DOHH2 (cell line): ENCODE measurements at regions not wholly inside any gene's neighbourhood (a gene's known extent, or its start where the extent isn't known, plus 50 kb on each side); places are given as distances from the start of the nearest gene placed in this dataset.

ENCODE experiments used
- H3F3A ChIP-seq: fragments of 200-600 bp; sonication (generic), shearing (Covaris generic); 2 replicates; pipeline ENCODE4 v1.6.0; 2016; ENCODE audit warnings: antibody characterized with exemption, mild to moderate bottlenecking; ENCODE audit not compliant: control insufficient read depth, insufficient read depth
- H3K27ac ChIP-seq: fragments of 200-600 bp; sonication (generic); 2 replicates; pipeline ENCODE4 v1.5.1; 2014; ENCODE audit warnings: low read depth, mild to moderate bottlenecking, low read length, moderate library complexity
- H3K27me3 ChIP-seq: fragments of 200-600 bp; sonication (generic); 2 replicates; pipeline ENCODE4 v1.6.1; 2014; ENCODE audit warnings: mild to moderate bottlenecking, low read length, mixed read lengths; ENCODE audit not compliant: control insufficient read depth
- H3K36me3 ChIP-seq: fragments of 200-600 bp; sonication (generic); 2 replicates; pipeline ENCODE4 v1.6.1; 2014; ENCODE audit warnings: mild to moderate bottlenecking, low read length, moderate library complexity, mixed read lengths; ENCODE audit not compliant: control insufficient read depth
- H3K4me1 ChIP-seq: fragments of 200-600 bp; sonication (generic); 2 replicates; pipeline ENCODE4 v1.6.1; 2014; ENCODE audit warnings: mild to moderate bottlenecking, low read length, mixed read lengths; ENCODE audit not compliant: control insufficient read depth
- H3K4me2 ChIP-seq: fragments of 200-600 bp; sonication (generic); 2 replicates; pipeline ENCODE4 v1.6.0; 2014; ENCODE audit warnings: mild to moderate bottlenecking, low read length, moderate library complexity
- H3K4me3 ChIP-seq: fragments of 200-600 bp; sonication (generic); 2 replicates; pipeline ENCODE4 v1.5.1; 2014; ENCODE audit warnings: mild to moderate bottlenecking, low read length, mixed read lengths
- H3K79me2 ChIP-seq: fragments of 200-600 bp; sonication (generic); 2 replicates; pipeline ENCODE4 v1.6.1; 2014; ENCODE audit warnings: mild to moderate bottlenecking, low read length, mixed read lengths; ENCODE audit not compliant: control insufficient read depth
- H3K9me2 ChIP-seq: fragments of 200-600 bp; sonication (generic); replicated peaks from 2 replicates; pipeline ENCODE4 v1.6.1; 2014; ENCODE audit warnings: mild to moderate bottlenecking, low read length, mixed read lengths; ENCODE audit not compliant: control insufficient read depth
- H3K9me3 ChIP-seq: fragments of 200-600 bp; sonication (generic); 2 replicates; pipeline ENCODE4 v1.6.1; 2014; ENCODE audit warnings: antibody characterized with exemption, low read length, mixed read lengths; ENCODE audit not compliant: control insufficient read depth, insufficient read depth
- H4K20me1 ChIP-seq: fragments of 200-600 bp; sonication (generic); 2 replicates; pipeline ENCODE4 v1.6.0; 2014; ENCODE audit warnings: low read depth, mild to moderate bottlenecking, antibody characterized with exemption, low read length, moderate library complexity; ENCODE audit not compliant: control insufficient read depth, insufficient read depth
- EZH2phosphoT487 ChIP-seq: fragments of 200-600 bp; sonication (generic); IDR thresholded peaks from 2 replicates; pipeline ENCODE4 v1.6.1; 2017; ENCODE audit warnings: borderline replicate concordance, mild to moderate bottlenecking, antibody characterized with exemption, low read length, moderate library complexity, mixed read lengths
- TF ChIP-seq, protein P1 (sequence below): fragments of 200-600 bp; sonication (generic); IDR thresholded peaks from one replicate; pipeline ENCODE4 v1.5.1; 2014; ENCODE audit warnings: antibody characterized with exemption, mild to moderate bottlenecking, low read depth, low read length; ENCODE audit not compliant: poor library complexity, severe bottlenecking

DNA sequence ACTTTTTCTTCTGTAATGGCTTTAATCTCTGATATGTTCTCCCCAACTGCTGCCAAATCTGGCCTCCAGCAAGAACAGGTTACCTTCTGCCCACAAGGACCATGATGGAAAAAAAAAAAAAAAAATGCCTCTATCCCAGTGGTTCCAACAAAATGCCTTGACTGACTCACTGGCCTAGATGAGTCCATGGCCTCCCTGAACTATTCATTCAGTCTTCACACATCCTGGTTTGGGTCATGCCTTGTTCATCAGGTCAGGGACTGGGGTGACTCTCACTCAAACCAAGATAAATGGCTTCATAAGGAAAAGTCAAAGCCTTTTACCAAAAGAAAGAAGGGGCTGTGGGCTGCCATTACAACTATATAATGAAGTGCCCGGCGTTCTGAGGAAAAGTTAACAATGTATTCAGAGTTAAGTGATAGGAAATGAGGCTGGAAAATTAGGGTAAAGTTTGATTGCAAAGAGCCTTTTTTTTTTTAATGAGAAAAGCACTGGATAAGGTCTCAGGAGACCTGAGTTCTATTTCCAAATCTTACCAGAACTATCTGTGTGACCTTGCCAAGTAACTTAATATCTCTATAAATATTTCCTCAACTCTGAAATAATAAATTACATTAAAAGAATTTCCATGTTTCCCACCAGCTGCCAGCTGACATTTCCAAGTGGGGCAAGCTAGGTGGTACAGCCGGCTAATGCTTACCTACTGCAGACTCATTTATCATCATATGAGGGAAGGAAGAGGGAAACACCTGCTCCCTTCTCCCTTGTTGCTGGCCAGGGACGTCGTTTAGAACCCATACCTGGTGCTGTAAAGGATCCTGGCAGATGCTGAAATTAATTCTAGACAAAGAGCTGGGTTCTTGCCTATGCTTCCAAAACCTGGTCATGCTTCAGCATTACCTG lies 380.0 kb upstream of the MARCKS start:
- Histone ChIP-seq H4K20me1 (no peaks in the 10 kb centered on the region), H3K79me2 (no peaks in the 10 kb centered on the region), H3K4me1 (no peaks in the 10 kb centered on the region), H3K4me2 (no peak overlapping the region), H3K9me3 (no peaks in the 10 kb centered on the region), H3F3A (no peaks in the 10 kb centered on the region), H3K9me2 (no peaks in the 10 kb centered on the region), H3K27me3 (peaks cover 2% of the 10 kb centered on the region; the same call in 1 of the 2 replicates), H3K36me3 (no peaks in the 10 kb centered on the region), H3K4me3 (no peak overlapping the region), H3K27ac (no peak overlapping the region)
- TF ChIP-seq EZH2phosphoT487: no peak
- TF ChIP-seq, protein P1, sequence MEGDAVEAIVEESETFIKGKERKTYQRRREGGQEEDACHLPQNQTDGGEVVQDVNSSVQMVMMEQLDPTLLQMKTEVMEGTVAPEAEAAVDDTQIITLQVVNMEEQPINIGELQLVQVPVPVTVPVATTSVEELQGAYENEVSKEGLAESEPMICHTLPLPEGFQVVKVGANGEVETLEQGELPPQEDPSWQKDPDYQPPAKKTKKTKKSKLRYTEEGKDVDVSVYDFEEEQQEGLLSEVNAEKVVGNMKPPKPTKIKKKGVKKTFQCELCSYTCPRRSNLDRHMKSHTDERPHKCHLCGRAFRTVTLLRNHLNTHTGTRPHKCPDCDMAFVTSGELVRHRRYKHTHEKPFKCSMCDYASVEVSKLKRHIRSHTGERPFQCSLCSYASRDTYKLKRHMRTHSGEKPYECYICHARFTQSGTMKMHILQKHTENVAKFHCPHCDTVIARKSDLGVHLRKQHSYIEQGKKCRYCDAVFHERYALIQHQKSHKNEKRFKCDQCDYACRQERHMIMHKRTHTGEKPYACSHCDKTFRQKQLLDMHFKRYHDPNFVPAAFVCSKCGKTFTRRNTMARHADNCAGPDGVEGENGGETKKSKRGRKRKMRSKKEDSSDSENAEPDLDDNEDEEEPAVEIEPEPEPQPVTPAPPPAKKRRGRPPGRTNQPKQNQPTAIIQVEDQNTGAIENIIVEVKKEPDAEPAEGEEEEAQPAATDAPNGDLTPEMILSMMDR: no peak

DNA sequence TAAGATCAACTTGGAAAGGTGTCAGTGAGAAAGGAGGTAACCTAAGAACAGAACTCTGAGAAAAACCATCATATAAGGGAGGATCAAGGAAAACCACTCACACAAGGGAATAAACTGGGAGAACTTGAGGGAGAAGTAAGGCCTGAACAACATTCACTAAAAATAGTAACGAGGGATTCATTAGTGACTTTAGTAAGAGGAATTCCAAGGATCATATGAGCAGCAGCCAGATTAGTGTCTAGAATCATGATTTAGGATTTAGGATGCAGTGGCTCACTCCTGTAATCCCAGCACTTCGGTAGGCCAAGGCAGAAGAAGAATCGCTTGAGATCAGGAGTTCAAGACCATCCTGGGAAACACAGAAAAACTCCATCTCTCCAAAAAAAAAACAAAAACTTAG lies 376.5 kb upstream of the MARCKS start:
- Histone ChIP-seq H3K27me3 (peaks cover 2% of the 10 kb centered on the region; the same call in 1 of the 2 replicates), H3K9me3 (no peaks in the 10 kb centered on the region), H3F3A (no peaks in the 10 kb centered on the region), H3K79me2 (no peaks in the 10 kb centered on the region), H3K4me2 (no peak overlapping the region), H3K27ac (no peak overlapping the region), H3K4me1 (no peaks in the 10 kb centered on the region), H3K4me3 (no peak overlapping the region), H4K20me1 (no peaks in the 10 kb centered on the region), H3K36me3 (no peaks in the 10 kb centered on the region), H3K9me2 (no peaks in the 10 kb centered on the region)
- TF ChIP-seq EZH2phosphoT487: no peak
- TF ChIP-seq, protein P1: no peak

GRCh38 chr6:113481458-113481857 lies 375.7 kb upstream of the MARCKS start:
- Histone ChIP-seq H3K4me1 (no peaks in the 10 kb centered on the region), H3K4me3 (no peak overlapping the region), H3K9me3 (no peaks in the 10 kb centered on the region), H3K36me3 (no peaks in the 10 kb centered on the region), H3K27me3 (peaks cover 2% of the 10 kb centered on the region; the same call in 1 of the 2 replicates), H3K79me2 (no peaks in the 10 kb centered on the region), H4K20me1 (no peaks in the 10 kb centered on the region), H3K4me2 (no peak overlapping the region), H3K27ac (no peak overlapping the region), H3F3A (no peaks in the 10 kb centered on the region), H3K9me2 (no peaks in the 10 kb centered on the region)
- no peak for TF ChIP-seq EZH2phosphoT487
- TF ChIP-seq, protein P1: no peak
